Stimulated activated CD4-positive, alpha-beta T cell treated with anti-CD3 and anti-CD28 coated beads, Interleukin-1b, Interleukin-23, amount 100 ng/mL, for 1 hour (primary cell): ENCODE measurements at regions not wholly inside any gene's neighbourhood (a gene's known extent, or its start where the extent isn't known, plus 50 kb on each side); places are given as distances from the start of the nearest gene placed in this dataset.

Experiments used
- DNase-seq, 2 donors: peaks; one replicate each; pipeline ENCODE4 v3.0.0-alpha.2; 2020; ENCODE audit warnings: low read depth in 2 of 2

- no peak for DNase-seq
Measured at GRCh38 chr15:93319121-93319814, 230.3 kb upstream of the RGMA start.

- no peak for DNase-seq
Measured at GRCh38 chr15:93317772-93318171, 228.8 kb upstream of the RGMA start.

GRCh38 chr15:93314245-93314644 lies 225.2 kb upstream of the RGMA start:
- no peak for DNase-seq

GRCh38 chr15:93312891-93313486 lies 224.0 kb upstream of the RGMA start:
- DNase-seq, result no peak

GRCh38 chr15:93311620-93312019 lies 222.6 kb upstream of the RGMA start:
- no peak for DNase-seq

- no peak for DNase-seq
Measured at GRCh38 chr15:93308026-93308690, 219.1 kb upstream of the RGMA start.

- no peak for DNase-seq
Measured at GRCh38 chr15:93307513-93307912, 218.5 kb upstream of the RGMA start.

- DNase-seq, result no peak
Measured at GRCh38 chr15:93305306-93305705, 216.3 kb upstream of the RGMA start.

GRCh38 chr15:93302080-93302765 lies 213.2 kb upstream of the RGMA start:
- DNase-seq, result no peak

- DNase-seq, result no peak
Measured at GRCh38 chr15:93300796-93301195, 211.8 kb upstream of the RGMA start.

GRCh38 chr15:93299675-93300074 lies 210.7 kb upstream of the RGMA start:
- no peak for DNase-seq

- no peak for DNase-seq
Measured at GRCh38 chr15:93298901-93299300, 209.9 kb upstream of the RGMA start.

- DNase-seq, result no peak
Measured at GRCh38 chr15:93296759-93297500, 207.9 kb upstream of the RGMA start.

- no peak for DNase-seq
Measured at GRCh38 chr15:93294896-93295295, 205.9 kb upstream of the RGMA start.

- no peak for DNase-seq
Measured at GRCh38 chr15:93294066-93294465, 205.1 kb upstream of the RGMA start.

GRCh38 chr15:93291380-93291779 lies 202.4 kb upstream of the RGMA start:
- no peak for DNase-seq

GRCh38 chr15:93290618-93290946 lies 201.6 kb upstream of the RGMA start:
- no peak for DNase-seq

- DNase-seq, result no peak
Measured at GRCh38 chr15:93289941-93290617, 201.1 kb upstream of the RGMA start.

- no peak for DNase-seq
Measured at GRCh38 chr15:93288728-93289294, 199.8 kb upstream of the RGMA start.

GRCh38 chr15:93286446-93286845 lies 197.4 kb upstream of the RGMA start:
- no peak for DNase-seq

GRCh38 chr15:93283854-93284253 lies 194.8 kb upstream of the RGMA start:
- no peak for DNase-seq
